Caki2 (cell line): ENCODE measurements at regions not wholly inside any gene's neighbourhood (a gene's known extent, or its start where the extent isn't known, plus 50 kb on each side); places are given as distances from the start of the nearest gene placed in this dataset.
A peak's percentile ranks its signal among the peaks of the same experiment; 100 is the strongest.

Source experiments
- DNase-seq: peaks from one replicate; pipeline ENCODE4 v3.0.0-alpha.2; 2015; ENCODE audit warnings: low read depth
- in situ Hi-C: cut with HindIII; loops from 2 replicates; pipeline ENCODE4 v1.10.0; 2016; ENCODE audit warnings: low sequenced_read_pairs, low pct_unique_long_range_greater_than_20kb, mixed read lengths

DNA sequence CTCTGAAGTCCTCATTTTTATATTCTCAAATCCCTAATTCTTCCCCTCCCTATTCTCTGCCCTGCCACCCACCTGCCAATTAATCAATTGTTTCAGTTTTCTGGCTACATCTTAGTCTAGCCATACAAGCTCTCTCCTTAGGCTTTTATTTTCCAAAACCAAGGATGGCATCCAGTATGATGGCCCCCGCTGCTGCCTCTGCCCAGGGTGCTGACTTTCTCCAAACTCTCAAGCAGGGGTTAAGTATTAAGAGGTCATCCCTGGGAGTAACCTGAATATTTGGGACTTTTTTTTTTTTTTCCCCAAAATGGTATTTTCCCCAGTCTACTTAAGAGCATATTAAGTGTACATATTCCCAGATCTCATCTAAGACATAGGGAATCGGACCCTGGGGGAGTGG is 183.8 kb downstream of the DHX35 start:
- DNase-seq: no peak
- in situ Hi-C loops: no loop called here

- in situ Hi-C loops: no loop called here
- no peak for DNase-seq
Measured at GRCh38 chr20:39144757-39145156, 182.6 kb downstream of the DHX35 start.

DNA sequence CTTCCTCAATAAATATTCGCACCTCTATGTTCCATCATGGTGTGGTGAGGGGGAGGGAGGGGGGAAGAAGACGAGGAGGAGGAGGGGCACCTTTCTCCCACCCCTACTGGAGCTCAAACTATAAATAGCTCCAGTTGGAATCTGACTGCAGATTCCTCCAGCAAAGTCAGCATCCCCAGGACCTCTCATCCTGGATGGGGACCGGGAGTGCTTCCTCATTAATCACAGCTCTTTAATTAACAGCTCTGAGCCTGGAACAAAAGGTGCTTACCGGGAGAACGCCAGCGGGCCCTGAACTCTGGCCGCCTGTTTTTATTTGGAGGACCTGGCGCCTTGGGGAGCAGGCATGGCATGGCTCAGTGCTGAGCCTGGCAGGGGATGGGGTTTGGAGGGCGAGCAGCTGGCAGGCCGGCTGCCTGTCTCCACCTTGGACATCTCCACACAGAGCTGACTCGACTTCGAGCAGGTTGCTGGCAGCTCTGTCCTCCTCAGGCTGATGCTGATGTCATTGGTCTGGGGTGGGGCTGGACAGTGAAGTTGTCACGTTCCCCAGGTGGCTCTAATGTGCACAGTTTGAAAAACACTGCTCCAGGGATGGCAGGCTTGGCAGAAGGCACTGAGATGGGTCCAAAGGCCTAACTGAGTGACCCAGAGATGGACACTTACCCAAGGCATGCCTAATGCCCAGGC is 180.4 kb downstream of the DHX35 start:
- in situ Hi-C loops: no loop called here
- no peak for DNase-seq

DNA sequence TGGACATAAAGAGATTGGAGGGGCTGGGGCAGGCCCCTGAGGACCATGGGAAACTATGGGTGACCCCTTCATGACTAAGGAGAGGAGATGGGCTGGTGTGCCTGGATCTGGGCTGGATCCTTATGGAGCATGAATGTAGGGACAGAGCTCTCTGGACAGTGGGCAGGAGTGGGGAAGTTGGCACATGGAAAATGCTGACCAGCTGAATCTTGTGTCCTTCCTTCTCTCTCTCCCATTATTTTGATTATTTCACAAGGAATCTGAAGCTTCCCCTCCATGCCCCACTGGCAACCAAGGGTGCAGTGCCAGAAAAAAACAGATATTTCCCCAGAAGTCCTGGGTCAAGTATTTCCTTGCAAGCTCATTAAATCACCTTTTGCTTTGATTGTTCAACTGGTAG is 175.2 kb downstream of the DHX35 start:
- in situ Hi-C loops: no loop called here
- no peak for DNase-seq

- in situ Hi-C loops: no loop called here
- DNase-seq: no peak
Measured at GRCh38 chr20:39136798-39137197, 174.7 kb downstream of the DHX35 start.

DNA sequence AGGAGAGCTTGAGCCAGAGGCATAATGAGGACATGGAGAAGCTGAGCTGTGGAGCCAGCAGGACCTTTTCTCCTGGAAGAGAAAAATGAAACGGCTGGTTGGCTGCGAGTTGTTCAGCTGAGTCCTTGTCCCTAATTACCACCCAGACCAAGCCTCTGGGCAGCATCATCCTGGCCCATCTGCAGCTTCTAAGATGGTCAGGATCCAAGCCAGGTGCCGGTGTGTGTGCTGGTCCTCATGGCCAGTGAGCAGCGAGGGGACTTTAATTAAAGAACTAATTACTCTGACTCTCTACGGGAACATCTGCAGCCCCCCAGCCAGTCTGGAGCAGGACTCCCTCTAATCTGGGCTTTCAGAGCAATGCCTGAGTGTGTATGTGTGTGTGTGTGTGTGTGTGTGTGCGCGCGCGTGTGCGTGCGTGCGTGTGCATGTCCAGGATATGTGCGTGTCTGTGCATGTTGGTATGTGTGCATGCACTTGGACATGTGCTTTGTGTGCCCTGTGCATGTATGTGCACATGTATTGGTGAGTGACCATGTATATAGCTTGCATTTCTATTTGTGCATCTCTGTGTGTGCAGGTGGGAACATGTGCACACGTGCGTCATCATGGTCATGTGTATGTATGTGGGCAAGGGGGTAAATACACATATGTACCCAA is 173.9 kb downstream of the DHX35 start:
- no peak for DNase-seq

GRCh38 chr20:39133201-39133600 is 171.1 kb downstream of the DHX35 start:
- in situ Hi-C loops: no loop called here

More for the DNA sequence above, 173.9 kb downstream of the DHX35 start:
- in situ Hi-C loops: no loop called here

DNA sequence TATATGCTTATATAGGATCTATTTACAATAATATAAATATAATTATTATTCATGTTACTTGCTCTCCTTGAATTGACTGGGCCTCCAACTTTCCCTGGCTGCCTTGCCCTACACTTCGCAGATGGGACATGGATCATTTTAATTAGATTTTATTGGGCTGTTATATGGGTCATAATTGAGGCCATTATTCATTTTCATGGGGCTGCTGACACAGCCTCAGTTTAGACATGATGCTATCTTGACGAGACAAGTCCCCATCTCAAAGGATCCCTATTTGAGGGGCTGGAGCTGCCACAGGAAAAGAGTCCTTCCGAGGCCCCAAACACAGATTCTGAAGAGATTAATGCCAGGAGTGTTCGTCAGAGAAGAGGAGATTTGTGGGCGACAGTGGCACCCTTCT is 170.4 kb downstream of the DHX35 start:
- in situ Hi-C loops: no loop called here
- no peak for DNase-seq

More at GRCh38 chr20:39133201-39133600, 171.1 kb downstream of the DHX35 start:
- no peak for DNase-seq

DNA sequence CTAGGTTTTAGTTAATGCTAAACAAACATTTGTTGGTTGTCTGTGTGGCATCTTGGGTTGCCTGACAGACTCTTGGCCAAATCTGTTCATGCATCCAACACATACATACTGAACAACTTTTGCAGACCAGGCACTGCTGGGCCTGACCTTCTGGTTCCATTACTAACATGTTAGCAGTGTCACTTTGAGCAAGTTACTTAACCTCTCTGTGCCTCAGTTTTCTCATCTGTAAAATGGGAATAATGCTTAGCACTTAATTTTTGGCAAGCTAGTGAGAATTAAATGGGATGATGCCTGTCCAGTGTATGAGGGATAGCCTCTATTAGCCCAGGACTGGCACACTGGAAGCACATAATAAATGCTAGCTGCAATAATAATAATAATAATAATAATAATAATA is 169.9 kb downstream of the DHX35 start:
- DNase-seq: no peak
- in situ Hi-C loops: no loop called here

DNA sequence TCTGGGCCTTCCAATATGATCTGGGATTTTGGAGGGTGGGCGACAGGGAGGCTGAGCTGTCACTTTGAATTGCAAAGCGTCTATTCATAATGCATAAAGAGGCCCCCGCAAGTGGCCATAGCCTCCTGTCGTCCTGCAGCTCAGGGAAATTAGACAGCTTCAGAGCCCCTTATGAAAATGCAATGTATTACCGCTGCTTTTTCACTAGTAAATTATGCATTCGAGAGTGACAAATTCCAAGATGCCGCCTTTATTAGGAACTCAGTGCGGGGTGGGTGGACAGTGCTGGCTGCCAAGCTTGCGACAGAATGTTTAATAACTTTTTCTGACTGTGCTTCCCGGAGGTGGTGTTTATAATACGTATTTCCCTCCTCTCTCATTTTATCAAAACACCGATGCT is 168.5 kb downstream of the DHX35 start:
- DNase-seq: no peak
- in situ Hi-C loops: no loop called here

DNA sequence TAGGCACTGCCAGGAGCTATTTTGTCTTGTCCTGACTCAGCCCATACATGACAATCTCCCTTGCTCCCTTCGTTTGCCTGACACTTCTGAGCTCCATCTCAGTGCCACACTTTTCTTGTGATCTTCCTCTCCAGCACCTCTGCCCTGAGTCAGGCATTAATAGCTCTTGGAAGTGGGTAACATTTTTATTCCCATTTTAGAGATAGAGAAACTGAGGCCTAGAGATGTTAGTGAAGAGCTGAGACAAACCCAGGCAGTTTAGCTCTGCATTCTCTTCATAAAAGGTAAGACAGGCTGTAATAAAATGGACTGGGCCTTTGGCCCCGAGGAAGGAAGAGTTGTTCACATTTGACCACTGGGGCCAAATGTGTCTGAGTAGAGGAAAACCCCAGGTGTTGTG is 167.4 kb downstream of the DHX35 start:
- in situ Hi-C loops: no loop called here
- DNase-seq: no peak

DNA sequence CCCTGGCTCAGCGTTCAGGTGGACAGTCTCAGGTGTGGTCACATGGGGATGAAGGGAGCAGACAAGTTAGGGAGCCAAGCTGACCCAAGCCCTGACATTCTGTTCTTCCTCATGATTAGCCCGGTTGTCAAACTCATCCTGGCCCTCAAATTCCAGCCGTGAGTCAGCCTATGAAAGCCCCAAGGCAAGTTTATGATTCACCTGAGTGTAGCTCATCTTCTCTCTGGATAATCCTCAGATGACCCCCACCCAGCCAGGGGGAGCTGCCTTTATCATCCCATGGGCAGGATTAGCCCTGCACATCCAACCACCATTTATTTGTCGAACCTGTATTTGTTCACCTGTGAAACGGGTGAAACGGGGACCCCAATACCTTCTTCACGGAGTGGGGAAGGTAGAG is 161.9 kb downstream of the DHX35 start:
- no peak for DNase-seq
- in situ Hi-C loops: no loop called here

GRCh38 chr20:39123185-39123557 is 161.0 kb downstream of the DHX35 start:
- no peak for DNase-seq
- in situ Hi-C loops: no loop called here

DNA sequence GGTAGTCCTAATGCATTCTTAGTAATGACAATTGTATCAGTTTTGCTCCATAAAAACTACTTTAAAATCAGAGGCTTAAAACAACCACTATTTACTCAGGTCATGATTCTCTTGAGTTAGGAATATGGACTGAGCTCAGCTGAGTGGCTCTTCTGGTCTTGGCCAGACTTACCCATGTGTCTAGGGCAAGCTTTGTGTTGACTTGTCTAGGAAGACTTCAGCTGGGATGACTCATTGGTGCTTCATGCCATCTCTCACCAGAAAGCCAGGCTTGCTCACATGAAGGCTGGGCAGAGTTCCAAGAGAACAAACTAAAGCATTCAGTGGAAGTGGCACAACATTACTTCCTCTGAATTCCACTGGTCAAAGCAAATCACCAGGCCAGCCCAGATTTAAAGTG is 155.3 kb downstream of the DHX35 start:
- DNase-seq: peak; percentile 60
- in situ Hi-C loops: no loop called here

- in situ Hi-C loops: no loop called here
- no peak for DNase-seq
Measured at GRCh38 chr20:39116020-39116419, 153.9 kb downstream of the DHX35 start.

DNA sequence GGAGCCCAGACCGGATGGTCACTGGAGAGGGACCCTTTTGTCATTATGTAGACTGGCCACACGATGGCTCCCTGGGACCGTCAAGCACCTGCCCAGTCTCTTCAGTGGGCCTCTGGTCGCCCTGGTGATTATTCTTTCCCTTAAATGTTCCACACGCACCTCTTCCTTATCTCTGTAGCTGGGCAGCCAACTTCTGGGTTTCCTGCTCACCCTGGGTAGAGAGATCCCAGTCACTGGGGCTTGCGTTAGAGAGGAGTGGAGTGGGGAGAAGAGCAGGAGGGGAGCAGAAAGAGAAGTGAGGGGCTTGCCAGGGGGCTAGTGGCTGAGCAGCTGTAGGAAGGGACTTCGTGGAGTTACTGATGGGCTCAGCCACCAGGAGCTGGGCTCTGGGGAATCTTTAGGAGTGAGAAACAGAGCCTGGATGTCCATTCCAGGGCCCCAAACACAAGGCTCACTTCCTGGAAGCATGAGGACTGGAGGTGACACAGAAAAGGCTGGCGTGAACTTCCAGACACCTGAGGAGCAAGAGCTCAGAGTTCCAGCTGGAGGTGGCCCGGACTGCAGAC is 150.1 kb downstream of the DHX35 start:
- in situ Hi-C loops: no loop called here
- peak; percentile 44 for DNase-seq

DNA sequence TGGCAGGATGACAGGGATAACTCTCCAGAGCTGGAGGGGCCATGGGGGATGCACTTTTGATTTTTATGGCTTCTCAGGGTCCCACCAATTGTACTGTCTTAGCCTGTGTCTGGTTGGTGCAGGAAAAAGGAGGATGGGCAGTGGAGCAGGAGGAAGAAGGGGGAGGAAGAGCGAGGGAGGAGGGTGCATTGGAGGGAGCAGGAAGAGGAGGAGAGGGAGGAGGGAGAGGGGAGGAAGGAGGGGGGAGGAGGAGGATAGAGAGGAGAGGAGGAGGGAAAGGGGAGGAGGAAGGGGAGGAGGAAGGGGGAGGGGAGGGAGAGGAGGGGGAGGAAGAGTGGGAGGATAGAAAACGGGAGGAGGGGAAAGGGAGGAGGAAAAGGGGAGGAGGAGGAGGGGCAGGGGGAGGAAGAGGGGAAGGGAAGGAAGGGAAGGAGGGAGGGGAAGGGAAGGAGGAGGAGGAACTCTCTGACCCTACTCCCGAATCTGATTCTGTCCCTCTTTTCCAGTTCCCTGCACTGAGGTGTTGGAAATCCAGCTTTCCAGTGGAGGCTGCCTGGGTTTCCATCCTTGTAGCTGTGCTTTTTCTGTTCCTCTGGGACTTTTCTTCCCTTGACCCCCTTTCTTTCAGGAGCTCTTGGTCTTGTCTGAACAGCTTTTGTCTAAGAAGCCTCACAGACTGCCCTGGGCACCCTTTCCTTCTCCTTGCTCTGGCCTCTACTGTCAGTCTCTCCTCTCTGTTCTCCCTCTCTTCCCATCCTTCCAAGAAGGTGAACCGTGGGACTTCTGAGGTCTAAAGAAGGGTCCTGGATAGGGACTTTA is 149.4 kb downstream of the DHX35 start:
- in situ Hi-C loops: no loop called here
- no peak for DNase-seq

GRCh38 chr20:39110819-39111136 is 148.6 kb downstream of the DHX35 start:
- in situ Hi-C loops: no loop called here
- no peak for DNase-seq
